Gastroesophageal sphincter (tissue), 3 donors: ENCODE measurements at regions not wholly inside any gene's neighbourhood (a gene's known extent, or its start where the extent isn't known, plus 50 kb on each side); places are given as distances from the start of the nearest gene placed in this dataset.
"Not testable (repeated sequence)": the region's sequence is repeated elsewhere in the genome, so short reads cannot be mapped to it uniquely, and the experiment has no call there.

Experiments
- CTCF ChIP-seq, 4 experiments: fragments of 200-600 bp in 2 of 4; fragments of 450-650 bp in 2 of 4; sonication (generic) in 1 of 4; IDR thresholded peaks; one replicate each; pipeline ENCODE4 v1.5.1; 2017 to 2019; ENCODE audit warnings: antibody characterized with exemption in 4 of 4, mild to moderate bottlenecking in 2 of 4, moderate library complexity in 2 of 4
- EP300 ChIP-seq: sonication (generic); formaldehyde crosslinking; IDR thresholded peaks from one replicate; pipeline ENCODE4 v1.6.1; 2017; ENCODE audit warnings: antibody characterized with exemption, mild to moderate bottlenecking
- POLR2A ChIP-seq, 2 donors: fragments of 450-650 bp; IDR thresholded peaks; one replicate each; pipeline ENCODE4 v1.6.1; 2017; ENCODE audit warnings: antibody characterized with exemption in 2 of 2, mild to moderate bottlenecking in 2 of 2, moderate library complexity in 1 of 2
- POLR2AphosphoS5 ChIP-seq: sonication (generic); formaldehyde crosslinking; IDR thresholded peaks from one replicate; pipeline ENCODE4 v1.6.1; 2017; ENCODE audit warnings: antibody characterized with exemption

- not testable (repeated sequence) for TF ChIP-seq CTCF (IDR thresholded peaks at IDR 0.05); POLR2AphosphoS5; POLR2A (IDR thresholded peaks at IDR 0.05); EP300
These were observed 55.8 kb downstream of the GOLGA8B start for GRCh38 chr15:34527641-34528040.
